NCI-H460 (cell line): ENCODE measurements at regions not wholly inside any gene's neighbourhood (a gene's known extent, or its start where the extent isn't known, plus 50 kb on each side); places are given as distances from the start of the nearest gene placed in this dataset.
"Not testable (repeated sequence)": the region's sequence is repeated elsewhere in the genome, so short reads cannot be mapped to it uniquely, and the experiment has no call there.

Experiments used
- DNase-seq: peaks from one replicate; pipeline ENCODE4 v3.0.0-alpha.2; 2016; ENCODE audit warnings: low read depth; ENCODE audit errors: extremely low read depth

- no peak for DNase-seq
These were observed 111.6 kb upstream of the ZC3H12A start for GRCh38 chr1:37362594-37363385.

GRCh38 chr1:37363535-37363934, 110.8 kb upstream of the ZC3H12A start:
- no peak for DNase-seq

- DNase-seq, result not testable (repeated sequence)
These were observed 105.6 kb upstream of the ZC3H12A start for GRCh38 chr1:37368665-37369315.

GRCh38 chr1:37372302-37372701, 102.1 kb upstream of the ZC3H12A start:
- no peak for DNase-seq

- DNase-seq, result no peak
These were observed 101.7 kb upstream of the ZC3H12A start for GRCh38 chr1:37372711-37373110.

GRCh38 chr1:37373413-37373812, 101.0 kb upstream of the ZC3H12A start:
- DNase-seq, result no peak

- not testable (repeated sequence) for DNase-seq
These were observed 93.8 kb upstream of the ZC3H12A start for GRCh38 chr1:37380546-37380945.

- DNase-seq, result no peak
These were observed 86.5 kb upstream of the ZC3H12A start for GRCh38 chr1:37387854-37388253.

- no peak for DNase-seq
These were observed 85.1 kb upstream of the ZC3H12A start for GRCh38 chr1:37389327-37389726.

GRCh38 chr1:37391211-37392011, 83.0 kb upstream of the ZC3H12A start:
- DNase-seq, result no peak

- no peak for DNase-seq
These were observed 82.3 kb upstream of the ZC3H12A start for GRCh38 chr1:37392051-37392450.

GRCh38 chr1:37393173-37394120, 80.9 kb upstream of the ZC3H12A start:
- DNase-seq, result no peak

GRCh38 chr1:37394574-37395464, 79.6 kb upstream of the ZC3H12A start:
- DNase-seq, result no peak

- no peak for DNase-seq
These were observed 76.3 kb upstream of the ZC3H12A start for GRCh38 chr1:37398096-37398495.

GRCh38 chr1:37399205-37399604, 75.2 kb upstream of the ZC3H12A start:
- no peak for DNase-seq

- DNase-seq, result no peak
These were observed 74.4 kb upstream of the ZC3H12A start for GRCh38 chr1:37399830-37400464.

- no peak for DNase-seq
These were observed 73.7 kb upstream of the ZC3H12A start for GRCh38 chr1:37400466-37401225.

GRCh38 chr1:37403166-37403565, 71.2 kb upstream of the ZC3H12A start:
- no peak for DNase-seq
